Dendritic cell treated with granulocyte-macrophage colony-stimulating factor and Interleukin-4, amounts not matched to agents 40 ng/mL and 50 ng/mL, for 4 days (primary cell): ENCODE measurements at regions not wholly inside any gene's neighbourhood (a gene's known extent, or its start where the extent isn't known, plus 50 kb on each side); places are given as distances from the start of the nearest gene placed in this dataset.

ENCODE experiments used
- H3K27ac Mint-ChIP-seq: one replicate; pipeline ENCODE4 v1.8.0; 2022; ENCODE audit warnings: mild to moderate bottlenecking, mixed read lengths
- H3K27me3 Mint-ChIP-seq: one replicate; pipeline ENCODE4 v1.8.0; 2022; ENCODE audit warnings: mild to moderate bottlenecking, mixed read lengths
- H3K36me3 Mint-ChIP-seq: one replicate; pipeline ENCODE4 v1.8.0; 2022; ENCODE audit warnings: low read depth, mixed read lengths
- H3K4me1 Mint-ChIP-seq: one replicate; pipeline ENCODE4 v1.8.0; 2022; ENCODE audit warnings: low read depth, mixed read lengths
- H3K4me3 Mint-ChIP-seq: one replicate; pipeline ENCODE4 v1.8.0; 2022; ENCODE audit warnings: mild to moderate bottlenecking, moderate library complexity, mixed read lengths
- H3K9me3 Mint-ChIP-seq: one replicate; pipeline ENCODE4 v1.8.0; 2022; ENCODE audit warnings: mixed read lengths
- intact Hi-C: fragments of 100-400 bp; cut with micrococcal nuclease; formaldehyde crosslinking; loops from one replicate; pipeline ENCODE4 v1.15.0; 2022

- Mint-ChIP-seq H3K9me3 (no peaks in the 10 kb centered on the region), H3K27ac (no peak overlapping the region)
- intact Hi-C loops = loop anchor here (2.0 kb wide), 1 partner anchor 13 kb away; no protein-coding TSS in a partner anchor
Measured at GRCh38 chr13:20351281-20352022, 119.3 kb upstream of the GJB6 start.

GRCh38 chr13:20350819-20351218, 118.7 kb upstream of the GJB6 start:
- H3K4me3 Mint-ChIP-seq = no peak overlapping the region
- peaks cover 53% of the 10 kb centered on the region for H3K4me1 Mint-ChIP-seq
- H3K27me3 Mint-ChIP-seq = peaks cover 2% of the 10 kb centered on the region
- intact Hi-C loops = no loop called here
- no peaks in the 10 kb centered on the region for H3K36me3 Mint-ChIP-seq
- no peaks in the 10 kb centered on the region for H3K9me3 Mint-ChIP-seq
- H3K27ac Mint-ChIP-seq = no peak overlapping the region

More at GRCh38 chr13:20351281-20352022, 119.3 kb upstream of the GJB6 start:
- Mint-ChIP-seq H3K4me1 (peaks cover 53% of the 10 kb centered on the region), H3K36me3 (no peaks in the 10 kb centered on the region), H3K27me3 (no peaks in the 10 kb centered on the region), H3K4me3 (no peak overlapping the region)

- Mint-ChIP-seq H3K27ac (no peak overlapping the region), H3K27me3 (peaks cover 2% of the 10 kb centered on the region), H3K4me1 (peaks cover 53% of the 10 kb centered on the region), H3K4me3 (no peak overlapping the region), H3K36me3 (no peaks in the 10 kb centered on the region), H3K9me3 (no peaks in the 10 kb centered on the region)
- intact Hi-C loops = no loop called here
Measured at GRCh38 chr13:20350382-20350763, 118.3 kb upstream of the GJB6 start.

- H3K4me3 Mint-ChIP-seq = no peak overlapping the region
- H3K9me3 Mint-ChIP-seq = no peaks in the 10 kb centered on the region
- peak overlapping the region; percentile 24 for H3K27ac Mint-ChIP-seq
- peaks cover 50% of the 10 kb centered on the region for H3K4me1 Mint-ChIP-seq
- no peaks in the 10 kb centered on the region for H3K36me3 Mint-ChIP-seq
- peaks cover 2% of the 10 kb centered on the region for H3K27me3 Mint-ChIP-seq
- intact Hi-C loops = no loop called here
Measured at GRCh38 chr13:20349564-20350381, 117.7 kb upstream of the GJB6 start.

GRCh38 chr13:20348645-20349408, 116.7 kb upstream of the GJB6 start:
- no peaks in the 10 kb centered on the region for H3K9me3 Mint-ChIP-seq
- H3K4me3 Mint-ChIP-seq = no peak overlapping the region
- no peaks in the 10 kb centered on the region for H3K36me3 Mint-ChIP-seq
- intact Hi-C loops = no loop called here
- H3K27ac Mint-ChIP-seq = no peak overlapping the region
- peaks cover 41% of the 10 kb centered on the region for H3K4me1 Mint-ChIP-seq
- peaks cover 2% of the 10 kb centered on the region for H3K27me3 Mint-ChIP-seq

GRCh38 chr13:20348018-20348417, 115.9 kb upstream of the GJB6 start:
- Mint-ChIP-seq H3K27ac (no peak overlapping the region), H3K9me3 (no peaks in the 10 kb centered on the region), H3K36me3 (no peaks in the 10 kb centered on the region), H3K4me3 (no peak overlapping the region), H3K27me3 (peaks cover 2% of the 10 kb centered on the region), H3K4me1 (peaks cover 40% of the 10 kb centered on the region)
- intact Hi-C loops = no loop called here

GRCh38 chr13:20344836-20345490, 112.8 kb upstream of the GJB6 start:
- Mint-ChIP-seq H3K9me3 (no peaks in the 10 kb centered on the region), H3K27ac (no peak overlapping the region), H3K36me3 (no peaks in the 10 kb centered on the region), H3K4me1 (peaks cover 23% of the 10 kb centered on the region), H3K27me3 (peaks cover 6% of the 10 kb centered on the region), H3K4me3 (no peak overlapping the region)
- intact Hi-C loops = no loop called here

- peaks cover 8% of the 10 kb centered on the region for H3K9me3 Mint-ChIP-seq
- H3K4me3 Mint-ChIP-seq = no peak overlapping the region
- H3K4me1 Mint-ChIP-seq = peaks cover 33% of the 10 kb centered on the region
- H3K27ac Mint-ChIP-seq = no peak overlapping the region
- H3K36me3 Mint-ChIP-seq = no peaks in the 10 kb centered on the region
- intact Hi-C loops = no loop called here
- H3K27me3 Mint-ChIP-seq = peaks cover 6% of the 10 kb centered on the region
Measured at GRCh38 chr13:20342311-20342710, 110.2 kb upstream of the GJB6 start.

- peaks cover 11% of the 10 kb centered on the region for H3K27me3 Mint-ChIP-seq
- H3K9me3 Mint-ChIP-seq = peaks cover 8% of the 10 kb centered on the region
- H3K36me3 Mint-ChIP-seq = no peaks in the 10 kb centered on the region
- intact Hi-C loops = no loop called here
- H3K27ac Mint-ChIP-seq = no peak overlapping the region
- peaks cover 41% of the 10 kb centered on the region for H3K4me1 Mint-ChIP-seq
- no peak overlapping the region for H3K4me3 Mint-ChIP-seq
Measured at GRCh38 chr13:20340759-20341171, 108.6 kb upstream of the GJB6 start.

GRCh38 chr13:20340136-20340758, 108.1 kb upstream of the GJB6 start:
- H3K36me3 Mint-ChIP-seq = no peaks in the 10 kb centered on the region
- H3K4me3 Mint-ChIP-seq = no peak overlapping the region
- peak overlapping the region; percentile 7 for H3K27ac Mint-ChIP-seq
- H3K9me3 Mint-ChIP-seq = peaks cover 8% of the 10 kb centered on the region
- peaks cover 11% of the 10 kb centered on the region for H3K27me3 Mint-ChIP-seq
- intact Hi-C loops = no loop called here
- peaks cover 41% of the 10 kb centered on the region for H3K4me1 Mint-ChIP-seq

- Mint-ChIP-seq H3K4me3 (peak overlapping the region; percentile 20), H3K36me3 (no peaks in the 10 kb centered on the region), H3K27ac (peak overlapping the region; percentile 59), H3K27me3 (peaks cover 13% of the 10 kb centered on the region), H3K4me1 (peaks cover 51% of the 10 kb centered on the region), H3K9me3 (peaks cover 8% of the 10 kb centered on the region)
- intact Hi-C loops = loop anchor here (2.0 kb wide), 1 partner anchor 15 kb away; no protein-coding TSS in a partner anchor
Measured at GRCh38 chr13:20337884-20338551, 105.9 kb upstream of the GJB6 start.

GRCh38 chr13:20336761-20337160, 104.6 kb upstream of the GJB6 start:
- intact Hi-C loops = no loop called here
- Mint-ChIP-seq H3K4me1 (peaks cover 60% of the 10 kb centered on the region), H3K4me3 (no peak overlapping the region), H3K36me3 (no peaks in the 10 kb centered on the region), H3K27me3 (peaks cover 13% of the 10 kb centered on the region), H3K9me3 (peaks cover 8% of the 10 kb centered on the region), H3K27ac (no peak overlapping the region)

GRCh38 chr13:20334309-20334708, 102.2 kb upstream of the GJB6 start:
- Mint-ChIP-seq H3K4me1 (peaks cover 44% of the 10 kb centered on the region), H3K4me3 (no peak overlapping the region), H3K27ac (no peak overlapping the region), H3K36me3 (no peaks in the 10 kb centered on the region), H3K27me3 (peaks cover 10% of the 10 kb centered on the region), H3K9me3 (peaks cover 8% of the 10 kb centered on the region)
- intact Hi-C loops = no loop called here
